H1 (cell line): ENCODE measurements at regions not wholly inside any gene's neighbourhood (a gene's known extent, or its start where the extent isn't known, plus 50 kb on each side); places are given as distances from the start of the nearest gene placed in this dataset.

ENCODE experiments used
- CTCF ChIA-PET: fragments of 300-600 bp; sonication (Branson Sonifier 250); formaldehyde crosslinking; loops from one replicate; lab custom pipeline; 2021; ENCODE audit not compliant: partially characterized antibody; lab: Charles Lee
- POLR2A ChIA-PET: fragments of 300-600 bp; sonication (Branson Sonifier 250); formaldehyde crosslinking; loops from one replicate; lab custom pipeline; 2021; ENCODE audit warnings: inconsistent platforms; ENCODE audit not compliant: partially characterized antibody; lab: Charles Lee
- DNase-seq, 2 experiments: peaks; one replicate each; pipeline versions ENCODE4 v3.0.0 to v3.0.0-alpha.2; 2010 to 2022; ENCODE audit warnings: low spot score in 2 of 2, low read depth in 1 of 2, mixed read lengths in 1 of 2
- FAIRE-seq: peaks from 2 replicates; lab custom pipeline; 2011; peaks lifted over from hg19 to GRCh38; lab: Jason Lieb, UNC
- H2AFZ ChIP-seq: 2 replicates; pipeline ENCODE4 v1.8.1; 2012; ENCODE audit warnings: low read length, inconsistent platforms
- H2AK5ac ChIP-seq: 2 replicates; pipeline ENCODE4 v1.6.1; 2013; ENCODE audit warnings: low read depth, low read length
- H2BK120ac ChIP-seq: replicated peaks from 2 replicates; pipeline ENCODE3; 2013; ENCODE audit warnings: low read depth, low read length, inconsistent platforms
- H2BK12ac ChIP-seq: 2 replicates; pipeline ENCODE4 v1.6.1; 2013; ENCODE audit warnings: low read depth, low read length
- H2BK15ac ChIP-seq: 2 replicates; pipeline ENCODE4 v1.6.1; 2013; ENCODE audit warnings: low read length
- H2BK20ac ChIP-seq: 2 replicates; pipeline ENCODE4 v1.6.1; 2013; ENCODE audit warnings: low read length
- H2BK5ac ChIP-seq: 2 replicates; pipeline ENCODE4 v1.6.1; 2013; ENCODE audit warnings: low read depth, low read length
- H3K14ac ChIP-seq: 2 replicates; pipeline ENCODE4 v1.6.1; 2013; ENCODE audit warnings: inconsistent platforms; ENCODE audit not compliant: insufficient read length
- H3K18ac ChIP-seq: 2 replicates; pipeline ENCODE4 v1.6.1; 2013; ENCODE audit warnings: low read length; ENCODE audit errors: extremely low read depth
- H3K23ac ChIP-seq: 2 replicates; pipeline ENCODE4 v1.6.1; 2013; ENCODE audit warnings: inconsistent platforms; ENCODE audit not compliant: insufficient read length
- H3K23me2 ChIP-seq: 2 replicates; pipeline ENCODE4 v1.6.1; 2013; ENCODE audit warnings: low read depth, low read length
- H3K27ac ChIP-seq: 2 replicates; pipeline ENCODE4 v1.6.1; 2011; ENCODE audit warnings: low read depth, low read length, inconsistent platforms
- H3K27me3 ChIP-seq, 4 experiments: replicated peaks in 1 of 4; 1 replicate in 1 of 4; 2 replicates in 3 of 4; pipeline versions ENCODE4 v1.6.1 to v1.8.1; 2011 to 2013; ENCODE audit warnings: low read length in 3 of 4, mild to moderate bottlenecking in 3 of 4, inconsistent platforms in 2 of 4, mixed read lengths in 2 of 4, moderate library complexity in 1 of 4; ENCODE audit not compliant: control insufficient read depth in 3 of 4, insufficient read depth in 3 of 4; ENCODE audit errors: extremely low read depth in 1 of 4
- H3K36me3 ChIP-seq, 4 experiments: 2 replicates each; pipeline versions ENCODE4 v1.6.1 to v1.8.1; 2011 to 2013; ENCODE audit warnings: mild to moderate bottlenecking in 4 of 4, low read length in 3 of 4, moderate library complexity in 2 of 4, control low read depth in 1 of 4, inconsistent platforms in 1 of 4; ENCODE audit not compliant: insufficient read depth in 4 of 4, control insufficient read depth in 2 of 4
- H3K4ac ChIP-seq: replicated peaks from 2 replicates; pipeline ENCODE3; 2013; ENCODE audit warnings: low read length, low read depth, mixed read lengths, inconsistent platforms; ENCODE audit not compliant: insufficient read length
- H3K4me1 ChIP-seq, 4 experiments: replicated peaks in 1 of 4; 1 replicate in 1 of 4; 2 replicates in 3 of 4; pipeline versions ENCODE4 v1.6.1 to v1.8.1; 2011 to 2013; ENCODE audit warnings: low read length in 3 of 4, inconsistent platforms in 2 of 4, mixed read lengths in 1 of 4; ENCODE audit not compliant: insufficient read depth in 4 of 4, control insufficient read depth in 3 of 4
- H3K4me2 ChIP-seq, 2 experiments: 2 replicates each; pipeline versions ENCODE4 v1.6.1 to v1.8.1; 2011 to 2013; ENCODE audit warnings: low read depth in 2 of 2, low read length in 2 of 2, control low read depth in 1 of 2, inconsistent platforms in 1 of 2, mild to moderate bottlenecking in 1 of 2; ENCODE audit not compliant: insufficient read depth in 1 of 2
- H3K4me3 ChIP-seq, 4 experiments: fragments of 200-600, 300-600 bp in 1 of 4; sonication (generic), shearing (Covaris generic), sonication (Bioruptor Twin) in 1 of 4; 2 replicates each; pipeline versions ENCODE4 v1.5.1 to v1.8.1; 2011 to 2016; ENCODE audit warnings: low read length in 4 of 4, low read depth in 3 of 4, control low read depth in 2 of 4, inconsistent platforms in 2 of 4, mild to moderate bottlenecking in 2 of 4, mixed read lengths in 1 of 4, moderate library complexity in 1 of 4; ENCODE audit not compliant: insufficient read depth in 2 of 4; ENCODE audit errors: extremely low read depth in 1 of 4
- H3K56ac ChIP-seq: replicated peaks from 2 replicates; pipeline ENCODE3; 2013; ENCODE audit warnings: low read depth, mild to moderate bottlenecking, mixed read lengths, low read length, inconsistent platforms; ENCODE audit not compliant: insufficient read length
- H3K79me1 ChIP-seq: 2 replicates; pipeline ENCODE4 v1.6.1; 2013; ENCODE audit warnings: low read depth, low read length, control low read depth
- H3K79me2 ChIP-seq, 2 experiments: 2 replicates each; pipeline versions ENCODE4 v1.6.1 to v1.8.1; 2012 to 2013; ENCODE audit warnings: low read length in 2 of 2, mild to moderate bottlenecking in 2 of 2, inconsistent platforms in 1 of 2; ENCODE audit not compliant: insufficient read depth in 2 of 2, control insufficient read depth in 1 of 2
- H3K9ac ChIP-seq, 4 experiments: replicated peaks in 1 of 4; 1 replicate in 1 of 4; 2 replicates in 3 of 4; pipeline versions ENCODE4 v1.6.1 to v1.8.1; 2011 to 2013; ENCODE audit warnings: low read depth in 3 of 4, low read length in 3 of 4, control low read depth in 2 of 4, mild to moderate bottlenecking in 2 of 4, moderate library complexity in 2 of 4, inconsistent platforms in 1 of 4; ENCODE audit errors: extremely low read depth in 1 of 4
- H3K9me3 ChIP-seq, 2 experiments: 2 replicates each; pipeline versions ENCODE4 v1.6.1 to v1.8.1; 2012 to 2013; ENCODE audit warnings: mild to moderate bottlenecking in 2 of 2, moderate library complexity in 2 of 2, control low read depth in 1 of 2, inconsistent platforms in 1 of 2, low read depth in 1 of 2, low read length in 1 of 2, mixed read lengths in 1 of 2; ENCODE audit not compliant: insufficient read depth in 2 of 2
- H4K20me1 ChIP-seq, 2 experiments: replicated peaks in 1 of 2; 2 replicates each; pipeline versions ENCODE3 to v1.8.1; 2011 to 2013; ENCODE audit warnings: inconsistent platforms in 2 of 2, low read length in 2 of 2, mild to moderate bottlenecking in 1 of 2; ENCODE audit not compliant: insufficient read depth in 2 of 2, control insufficient read depth in 1 of 2
- H4K5ac ChIP-seq: 2 replicates; pipeline ENCODE4 v1.6.1; 2013; ENCODE audit warnings: low read length, low read depth, mixed read lengths, inconsistent platforms; ENCODE audit not compliant: insufficient read length
- H4K8ac ChIP-seq: 2 replicates; pipeline ENCODE4 v1.8.0; 2013; ENCODE audit warnings: mild to moderate bottlenecking, moderate library complexity, low read length, inconsistent platforms; ENCODE audit not compliant: insufficient read depth; ENCODE audit errors: extremely low read depth
- H4K91ac ChIP-seq: replicated peaks from 2 replicates; pipeline ENCODE3; 2013; ENCODE audit warnings: low read length, mixed read lengths, inconsistent platforms; ENCODE audit not compliant: insufficient read length
- ATF2 ChIP-seq: IDR thresholded peaks from 2 replicates; pipeline ENCODE4 v1.6.1; 2012; ENCODE audit warnings: low read length, inconsistent platforms
- CHD1 ChIP-seq: IDR thresholded peaks from 2 replicates; pipeline ENCODE4 v1.6.1; 2012; ENCODE audit warnings: low read depth, low read length, improper control_type of control experiment
- CREB1 ChIP-seq: IDR thresholded peaks from 2 replicates; pipeline ENCODE4 v1.6.1; 2012; ENCODE audit warnings: inconsistent platforms
- CTBP2 ChIP-seq: IDR thresholded peaks from 2 replicates; pipeline ENCODE4 v1.7.0; 2011; ENCODE audit warnings: borderline replicate concordance, mild to moderate bottlenecking, moderate library complexity, mixed read lengths, low read length; ENCODE audit not compliant: insufficient read depth, insufficient read length
- HDAC6 ChIP-seq: IDR thresholded peaks from one replicate; pipeline ENCODE4 v1.7.1; 2012; ENCODE audit warnings: low read depth, mild to moderate bottlenecking, inconsistent platforms, low read length, moderate library complexity
- JUN ChIP-seq: IDR thresholded peaks from 2 replicates; pipeline ENCODE4 v1.6.1; 2011; ENCODE audit warnings: low read depth, mild to moderate bottlenecking, improper control_type of control experiment, low read length
- KDM1A ChIP-seq: fragments of 200-600, 300-600 bp; sonication (generic); IDR thresholded peaks from 2 replicates; pipeline ENCODE4 v1.7.1; 2016; ENCODE audit warnings: mild to moderate bottlenecking, low read length, borderline replicate concordance
- POLR2A ChIP-seq, 2 experiments: IDR thresholded peaks; 1 replicate in 1 of 2; 2 replicates in 1 of 2; pipeline ENCODE4 v1.6.1; 2011; ENCODE audit warnings: low read depth in 2 of 2, low read length in 2 of 2, mild to moderate bottlenecking in 2 of 2; ENCODE audit errors: control extremely low read depth in 1 of 2
- RAD21 ChIP-seq, 2 experiments: IDR thresholded peaks in 1 of 2; conservative IDR thresholded peaks in 1 of 2; 2 replicates each; pipeline ENCODE4 v1.6.1; 2011; ENCODE audit warnings: low read depth in 2 of 2, low read length in 2 of 2, improper control_type of control experiment in 1 of 2, inconsistent platforms in 1 of 2, mild to moderate bottlenecking in 1 of 2, moderate library complexity in 1 of 2
- SIX5 ChIP-seq: IDR thresholded peaks from 2 replicates; pipeline ENCODE4 v1.6.1; 2011; ENCODE audit warnings: mild to moderate bottlenecking, low read depth, low read length
- SRF ChIP-seq: IDR thresholded peaks from 2 replicates; pipeline ENCODE4 v1.6.1; 2011; ENCODE audit warnings: mild to moderate bottlenecking, low read depth, low read length, moderate library complexity
- TEAD4 ChIP-seq: IDR thresholded peaks from 2 replicates; pipeline ENCODE4 v1.6.1; 2012; ENCODE audit warnings: low read depth, low read length, inconsistent platforms, mixed read lengths
- USF2 ChIP-seq: IDR thresholded peaks from 2 replicates; pipeline ENCODE4 v1.6.1; 2011; ENCODE audit warnings: low read length, improper control_type of control experiment
- WGBS, 2 experiments: shearing (Covaris generic) in 1 of 2; methylation state at CpG; one replicate each; pipeline versions ENCODE4 v1.1.6 to v1.1.7; 2013 to 2015; ENCODE audit warnings: low lambda C conversion rate in 2 of 2, mixed read lengths in 2 of 2, inconsistent platforms in 1 of 2, low coverage in 1 of 2, missing lambda C conversion rate in 1 of 2; ENCODE audit not compliant: insufficient replicate concordance in 2 of 2, insufficient coverage in 1 of 2, insufficient read length in 1 of 2; ENCODE audit errors: extremely low coverage in 1 of 2, missing lambda C conversion rate in 1 of 2; 5-methylcytosine and 5-hydroxymethylcytosine counted together

- no peak overlapping the region for H2BK15ac ChIP-seq
- TF ChIP-seq POLR2A (IDR thresholded peaks at IDR 0.05; ENCODE audit: control extremely low read depth in 1 of 2, low read depth in 2 of 2, low read length in 2 of 2) (no peak), HDAC6 (no peak), CTBP2 (no peak), KDM1A (no peak), USF2 (no peak), CHD1 (no peak), TEAD4 (no peak), CREB1 (no peak), SRF (no peak), RAD21 (IDR thresholded peaks at IDR 0.05 in 1 of 2, conservative IDR thresholded peaks at IDR 0.05 in 1 of 2; ENCODE audit: low read depth in 2 of 2, low read length in 2 of 2) (no peak), JUN (no peak), SIX5 (no peak), ATF2 (no peak)
These were observed 202.1 kb downstream of the KLF12 start for GRCh38 chr13:73932091-73932490.

More at GRCh38 chr13:73932091-73932490, 202.1 kb downstream of the KLF12 start:
- H3K79me2 ChIP-seq, result no peaks in the 10 kb centered on the region
- no peak overlapping the region for H3K9ac ChIP-seq
- CTCF ChIA-PET, result interaction anchor here (1.5 kb wide), 1 partner anchor 28 kb away, joined by 3 read pairs; no protein-coding TSS in a partner anchor
- no peak overlapping the region for H3K14ac ChIP-seq
- H3K23ac ChIP-seq, result no peak overlapping the region
- no peak overlapping the region for H2BK12ac ChIP-seq
- H3K18ac ChIP-seq, result no peak overlapping the region
- no peak overlapping the region for H2AK5ac ChIP-seq
- no peak overlapping the region for H3K4ac ChIP-seq
- H3K4me2 ChIP-seq, result no peak overlapping the region
- H3K36me3 ChIP-seq, result no peaks in the 10 kb centered on the region
- no peak overlapping the region for H4K5ac ChIP-seq
- no peak overlapping the region for H4K8ac ChIP-seq
- no peaks in the 10 kb centered on the region for H4K20me1 ChIP-seq
- H2BK20ac ChIP-seq, result no peak overlapping the region
- H3K27me3 ChIP-seq, result no peaks in the 10 kb centered on the region
- no peaks in the 10 kb centered on the region for H3K79me1 ChIP-seq
- DNase-seq, result no peak
- no peak overlapping the region for H2BK5ac ChIP-seq
- H2BK120ac ChIP-seq, result no peak overlapping the region
- H3K4me3 ChIP-seq, result no peak overlapping the region
- no peak overlapping the region for H4K91ac ChIP-seq
- no peaks in the 10 kb centered on the region for H3K4me1 ChIP-seq
- no peaks in the 10 kb centered on the region for H3K23me2 ChIP-seq
- no peak for FAIRE-seq
- 85% methylated on average over 2 of the region's 2 CpGs; no CpG with 5 or more reads in 1 of the 2 experiments for WGBS, 2 experiments
- no peak overlapping the region for H3K56ac ChIP-seq
- H2AFZ ChIP-seq, result no peak overlapping the region
- POLR2A ChIA-PET, result no interaction called here
- H3K9me3 ChIP-seq, result no peaks in the 10 kb centered on the region
- no peak overlapping the region for H3K27ac ChIP-seq
